Neural progenitor cell (in vitro differentiated cells): ENCODE measurements at regions not wholly inside any gene's neighbourhood (a gene's known extent, or its start where the extent isn't known, plus 50 kb on each side); places are given as distances from the start of the nearest gene placed in this dataset.

Experiments
- DNase-seq: peaks from one replicate; pipeline ENCODE4 v3.0.0-alpha.2; 2016; ENCODE audit warnings: low spot score
- H2AFZ ChIP-seq: fragments of 200-600 bp; sonication (generic); replicated peaks from 2 replicates; pipeline ENCODE4 v1.6.1; 2016; ENCODE audit warnings: antibody characterized with exemption
- H3F3A ChIP-seq: fragments of 200-600 bp; sonication (generic); 2 replicates; pipeline ENCODE4 v1.6.1; 2016; ENCODE audit warnings: antibody characterized with exemption, low read depth
- H3K27ac ChIP-seq: fragments of 200-600 bp; sonication (generic); 2 replicates; pipeline ENCODE4 v1.5.1; 2016; ENCODE audit warnings: mild to moderate bottlenecking
- H3K27me3 ChIP-seq: fragments of 200-600 bp; sonication (generic); 2 replicates; pipeline ENCODE4 v1.6.1; 2016; ENCODE audit warnings: mild to moderate bottlenecking, moderate library complexity
- H3K36me3 ChIP-seq: fragments of 200-600 bp; sonication (generic); 2 replicates; pipeline ENCODE4 v1.5.1; 2016
- H3K4me1 ChIP-seq: fragments of 200-600 bp; sonication (generic); 2 replicates; pipeline ENCODE4 v1.6.1; 2016; ENCODE audit warnings: mixed run types
- H3K4me2 ChIP-seq: fragments of 200-600 bp; sonication (generic); 2 replicates; pipeline ENCODE4 v1.6.1; 2016
- H3K4me3 ChIP-seq: fragments of 200-600 bp; sonication (generic); 2 replicates; pipeline ENCODE4 v1.5.1; 2016
- H3K79me2 ChIP-seq: fragments of 200-600 bp; sonication (generic); 2 replicates; pipeline ENCODE4 v1.6.1; 2016; ENCODE audit warnings: low read depth
- H3K9ac ChIP-seq: fragments of 200-600 bp; sonication (generic); 2 replicates; pipeline ENCODE4 v1.6.1; 2016
- H3K9me3 ChIP-seq: fragments of 200-600 bp; sonication (generic); 2 replicates; pipeline ENCODE4 v1.5.1; 2016; ENCODE audit warnings: low read depth
- H4K20me1 ChIP-seq: fragments of 200-600 bp; sonication (generic); 2 replicates; pipeline ENCODE4 v1.6.1; 2016; ENCODE audit warnings: low read depth
- H3K27ac Mint-ChIP-seq: 3 replicates; pipeline ENCODE4 v1.8.0; 2021; ENCODE audit warnings: mixed read lengths
- H3K27me3 Mint-ChIP-seq: 2 replicates; pipeline ENCODE4 v1.8.0; 2022; ENCODE audit warnings: low read depth, mild to moderate bottlenecking, inconsistent platforms, moderate library complexity, mixed read lengths; ENCODE audit not compliant: insufficient read depth
- H3K36me3 Mint-ChIP-seq: 3 replicates; pipeline ENCODE4 v1.8.0; 2021; ENCODE audit warnings: mixed read lengths
- H3K4me1 Mint-ChIP-seq: 3 replicates; pipeline ENCODE4 v1.8.0; 2021; ENCODE audit warnings: mixed read lengths
- H3K4me3 Mint-ChIP-seq: 3 replicates; pipeline ENCODE4 v1.8.0; 2021; ENCODE audit warnings: mild to moderate bottlenecking, moderate library complexity, mixed read lengths
- H3K9me3 Mint-ChIP-seq: 3 replicates; pipeline ENCODE4 v1.8.0; 2020; ENCODE audit warnings: mixed read lengths
- CTCF ChIP-seq: fragments of 200-600 bp; sonication (generic); IDR thresholded peaks from 2 replicates; pipeline ENCODE4 v1.5.1; 2017; ENCODE audit warnings: antibody characterized with exemption, mild to moderate bottlenecking
- EZH2 ChIP-seq: fragments of 200-600 bp; sonication (generic); IDR thresholded peaks from 2 replicates; pipeline ENCODE4 v1.6.1; 2017; ENCODE audit warnings: antibody characterized with exemption, mild to moderate bottlenecking, moderate library complexity
- EZH2phosphoT487 ChIP-seq: fragments of 200-600 bp; sonication (generic); IDR thresholded peaks from 2 replicates; pipeline ENCODE4 v1.6.1; 2017; ENCODE audit warnings: antibody characterized with exemption

DNA sequence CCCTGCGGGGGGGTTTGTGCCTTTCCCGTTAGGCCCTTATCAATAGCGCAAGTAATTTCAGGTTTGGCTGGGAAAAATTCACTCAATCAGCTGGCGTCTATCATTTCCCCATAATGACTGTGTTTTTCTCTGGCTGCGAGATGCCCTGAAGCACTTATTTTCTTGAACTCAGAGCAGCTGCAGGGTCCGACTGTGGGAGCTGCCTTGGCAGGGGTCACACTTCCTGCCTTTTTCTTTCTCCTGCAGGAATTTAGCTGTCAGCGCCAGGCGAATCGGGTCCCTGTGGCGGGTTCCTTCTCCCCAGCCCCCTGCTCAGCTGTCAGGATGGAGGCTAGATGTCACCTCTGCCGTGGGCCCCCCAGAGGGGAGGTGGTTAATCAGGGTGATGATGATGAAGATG, 81.3 kb upstream of the HPCAL1 start:
- Mint-ChIP-seq H3K4me1 (peaks cover 53% of the 10 kb centered on the region), H3K27ac (no peak overlapping the region), H3K9me3 (no peaks in the 10 kb centered on the region), H3K4me3 (no peak overlapping the region), H3K36me3 (no peaks in the 10 kb centered on the region), H3K27me3 (peaks cover 12% of the 10 kb centered on the region)
- no peaks in the 10 kb centered on the region for H3K79me2 ChIP-seq
- no peak overlapping the region for H3K4me3 ChIP-seq
- H4K20me1 ChIP-seq = no peaks in the 10 kb centered on the region
- no peaks in the 10 kb centered on the region for H3K9me3 ChIP-seq
- DNase-seq = no peak
- H3K4me2 ChIP-seq = no peak overlapping the region
- H3K27ac ChIP-seq = no peak overlapping the region
- H3K4me1 ChIP-seq = peaks cover 14% of the 10 kb centered on the region
- H3K27me3 ChIP-seq = no peaks in the 10 kb centered on the region
- H3K36me3 ChIP-seq = no peaks in the 10 kb centered on the region
- no peaks in the 10 kb centered on the region for H3F3A ChIP-seq
- no peak for TF ChIP-seq EZH2phosphoT487
- TF ChIP-seq CTCF = no peak
- no peak for TF ChIP-seq EZH2
- no peak overlapping the region for H3K9ac ChIP-seq
- no peak overlapping the region for H2AFZ ChIP-seq

DNA sequence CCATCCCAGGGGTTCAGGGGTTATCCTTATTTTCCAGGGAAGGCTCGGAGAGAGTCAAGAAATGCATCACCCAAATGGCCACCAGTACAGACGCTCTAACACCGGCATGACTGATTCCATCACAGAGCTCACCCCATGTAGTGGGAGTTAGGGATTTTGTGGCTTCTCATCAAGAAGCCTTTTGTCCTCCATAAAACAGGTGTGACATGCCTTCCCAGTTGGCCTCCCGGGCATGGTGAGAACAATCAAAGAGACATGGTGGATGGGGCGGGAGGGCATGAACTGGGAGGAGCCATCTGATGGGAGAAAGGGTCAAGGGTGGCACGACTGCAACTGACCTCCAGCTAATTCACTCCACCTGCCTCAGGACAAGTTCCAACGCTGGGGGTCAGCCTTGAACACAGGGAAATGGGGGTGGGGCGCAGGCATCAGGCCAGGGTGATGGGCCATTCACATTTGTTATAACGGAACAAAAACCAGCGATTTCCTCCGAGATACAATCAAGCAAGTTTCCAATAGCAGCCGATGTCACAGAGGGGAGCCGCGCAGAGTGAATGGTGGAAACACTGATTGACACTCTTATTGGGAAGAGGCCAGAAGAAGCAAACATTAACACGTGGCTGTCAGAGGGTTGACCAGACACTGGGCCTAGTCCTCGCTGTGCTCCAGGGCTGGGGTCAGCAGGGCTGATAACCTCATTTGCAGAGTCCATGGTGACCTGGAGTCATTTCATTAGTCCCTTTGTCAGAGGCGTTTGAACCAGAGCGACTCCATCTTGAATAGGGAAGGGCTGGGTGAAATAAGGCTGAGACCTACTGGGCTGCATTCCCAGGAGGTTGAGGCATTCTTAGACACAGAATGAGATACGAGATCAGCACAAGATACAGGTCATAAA, 80.5 kb upstream of the HPCAL1 start:
- Histone ChIP-seq H4K20me1 (no peaks in the 10 kb centered on the region), H3K79me2 (no peaks in the 10 kb centered on the region), H3K4me1 (peaks cover 9% of the 10 kb centered on the region), H3K27ac (no peak overlapping the region), H3K27me3 (no peaks in the 10 kb centered on the region), H3F3A (no peaks in the 10 kb centered on the region), H2AFZ (no peak overlapping the region), H3K4me2 (no peak overlapping the region), H3K36me3 (no peaks in the 10 kb centered on the region), H3K9ac (no peak overlapping the region), H3K4me3 (no peak overlapping the region), H3K9me3 (no peaks in the 10 kb centered on the region)
- TF ChIP-seq EZH2phosphoT487 (no peak), EZH2 (no peak), CTCF (no peak)
- H3K36me3 Mint-ChIP-seq = no peaks in the 10 kb centered on the region
- no peak overlapping the region for H3K4me3 Mint-ChIP-seq
- no peaks in the 10 kb centered on the region for H3K9me3 Mint-ChIP-seq
- peaks cover 10% of the 10 kb centered on the region for H3K27me3 Mint-ChIP-seq
- no peak for DNase-seq
- peak overlapping the region; percentile 5 for H3K27ac Mint-ChIP-seq
- H3K4me1 Mint-ChIP-seq = peaks cover 52% of the 10 kb centered on the region

DNA sequence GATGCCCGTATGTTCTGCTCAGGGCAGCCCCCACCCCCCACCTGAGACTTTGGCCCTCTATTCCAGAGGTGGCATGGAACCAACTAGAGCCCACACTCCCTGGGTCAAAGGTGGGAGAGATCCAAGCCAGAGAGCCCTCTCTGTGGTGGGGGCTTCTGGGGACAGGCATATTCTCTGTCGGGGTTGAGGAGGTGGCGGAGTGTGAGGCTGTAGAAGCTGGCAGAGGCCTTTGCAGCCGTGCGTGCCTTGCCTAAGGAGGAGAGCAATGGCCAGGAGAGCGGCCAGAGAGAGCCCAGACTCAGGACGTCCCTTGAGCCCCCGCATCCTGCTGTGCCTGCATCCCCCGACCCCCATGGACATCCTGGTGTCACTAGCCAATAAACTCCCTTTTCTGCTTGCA, 79.2 kb upstream of the HPCAL1 start:
- no peaks in the 10 kb centered on the region for H3K36me3 ChIP-seq
- peaks cover 56% of the 10 kb centered on the region for H3K4me1 Mint-ChIP-seq
- H3K4me2 ChIP-seq = no peak overlapping the region
- no peak overlapping the region for H3K27ac ChIP-seq
- DNase-seq = peak; percentile 1
- H3K79me2 ChIP-seq = no peaks in the 10 kb centered on the region
- no peak overlapping the region for H2AFZ ChIP-seq
- no peak overlapping the region for H3K4me3 ChIP-seq
- TF ChIP-seq EZH2phosphoT487 = no peak
- no peak for TF ChIP-seq EZH2
- TF ChIP-seq CTCF = no peak
- peaks cover 9% of the 10 kb centered on the region for H3K4me1 ChIP-seq
- H3K9me3 Mint-ChIP-seq = peaks cover 2% of the 10 kb centered on the region
- no peaks in the 10 kb centered on the region for H3K36me3 Mint-ChIP-seq
- H3K9me3 ChIP-seq = no peaks in the 10 kb centered on the region
- no peak overlapping the region for H3K4me3 Mint-ChIP-seq
- H3K9ac ChIP-seq = no peak overlapping the region
- H4K20me1 ChIP-seq = no peaks in the 10 kb centered on the region
- no peaks in the 10 kb centered on the region for H3K27me3 ChIP-seq
- H3K27ac Mint-ChIP-seq = no peak overlapping the region
- H3K27me3 Mint-ChIP-seq = peaks cover 16% of the 10 kb centered on the region
- peaks cover 4% of the 10 kb centered on the region for H3F3A ChIP-seq
